WTC11 (cell line): ENCODE measurements at regions not wholly inside any gene's neighbourhood (a gene's known extent, or its start where the extent isn't known, plus 50 kb on each side); places are given as distances from the start of the nearest gene placed in this dataset.

Source experiments
- ATAC-seq: fragments of 200-7000 bp; cut with Tn5 transposase; 2 replicates; pipeline ENCODE4 v1.10.0; 2021; ENCODE audit warnings: mild to moderate bottlenecking, moderate library complexity
- CTCF ChIA-PET: fragments of 300-600 bp; sonication (Branson Sonifier 250); formaldehyde crosslinking; loops from one replicate; lab custom pipeline; 2021; ENCODE audit warnings: antibody characterized with exemption; lab: Charles Lee
- POLR2A ChIA-PET: fragments of 350-600 bp; sonication (Branson Sonifier 250); formaldehyde crosslinking; loops from one replicate; lab custom pipeline; 2021; ENCODE audit warnings: antibody characterized with exemption; lab: Charles Lee
- DNase-seq: peaks from one replicate; pipeline ENCODE4 v3.0.0; 2021; ENCODE audit warnings: low spot score
- H3K27ac Mint-ChIP-seq: 2 replicates; pipeline ENCODE4 v1.8.0; 2021; ENCODE audit warnings: mixed read lengths
- H3K27me3 Mint-ChIP-seq: 2 replicates; pipeline ENCODE4 v1.8.0; 2021; ENCODE audit warnings: low read depth, mild to moderate bottlenecking, moderate library complexity, mixed read lengths
- H3K36me3 Mint-ChIP-seq: 2 replicates; pipeline ENCODE4 v1.8.0; 2021; ENCODE audit warnings: mixed read lengths
- H3K4me1 Mint-ChIP-seq: 2 replicates; pipeline ENCODE4 v1.8.0; 2022; ENCODE audit warnings: mixed read lengths
- H3K4me3 Mint-ChIP-seq: 2 replicates; pipeline ENCODE4 v1.8.0; 2021; ENCODE audit warnings: mild to moderate bottlenecking, moderate library complexity, mixed read lengths
- H3K9me3 Mint-ChIP-seq: 2 replicates; pipeline ENCODE4 v1.8.0; 2021; ENCODE audit warnings: mixed read lengths
- ATF1 ChIP-seq: sonication (generic); formaldehyde crosslinking; IDR thresholded peaks from 2 replicates; pipeline ENCODE4 v1.8.1; 2023; ENCODE audit warnings: mild to moderate bottlenecking, moderate library complexity, missing genetic modification reagents
- CREM ChIP-seq: sonication (generic); formaldehyde crosslinking; IDR thresholded peaks from 2 replicates; pipeline ENCODE4 v1.8.1; 2022; ENCODE audit warnings: mild to moderate bottlenecking, missing genetic modification reagents, moderate library complexity
- HMGA2 ChIP-seq: fragments of 250-450 bp; sonication (Bioruptor Pico); IDR thresholded peaks from 2 replicates; pipeline ENCODE4 v1.4.0; 2021; ENCODE audit warnings: mild to moderate bottlenecking, moderate library complexity
- MXD4 ChIP-seq: fragments of 250-450 bp; sonication (Bioruptor Pico); IDR thresholded peaks from 2 replicates; pipeline ENCODE4 v1.8.0; 2021; ENCODE audit warnings: mild to moderate bottlenecking, moderate library complexity, borderline replicate concordance
- NR1H2 ChIP-seq: sonication (generic); formaldehyde crosslinking; IDR thresholded peaks from 2 replicates; pipeline ENCODE4 v1.9.0; 2021; ENCODE audit warnings: mild to moderate bottlenecking, moderate library complexity, missing genetic modification reagents
- PRRX2 ChIP-seq: fragments of 250-450 bp; sonication (Bioruptor Pico); IDR thresholded peaks from 2 replicates; pipeline ENCODE4 v1.8.0; 2021; ENCODE audit warnings: mild to moderate bottlenecking
- RELA ChIP-seq: sonication (generic); formaldehyde crosslinking; IDR thresholded peaks from 2 replicates; pipeline ENCODE4 v1.8.1; 2022; ENCODE audit warnings: missing genetic modification reagents, mild to moderate bottlenecking, borderline replicate concordance
- SMAD4 ChIP-seq: sonication (generic); formaldehyde crosslinking; IDR thresholded peaks from 2 replicates; pipeline ENCODE4 v1.8.0; 2022; ENCODE audit warnings: mild to moderate bottlenecking, missing genetic modification reagents
- SOX15 ChIP-seq: fragments of 250-450 bp; sonication (Bioruptor Pico); IDR thresholded peaks from 2 replicates; pipeline ENCODE4 v1.9.0; 2021; ENCODE audit warnings: mild to moderate bottlenecking
- ZNF138 ChIP-seq: sonication (generic); formaldehyde crosslinking; conservative IDR thresholded peaks from 2 replicates; pipeline ENCODE4 v1.8.1; 2022; ENCODE audit warnings: mild to moderate bottlenecking, moderate library complexity, missing genetic modification reagents
- ZNF396 ChIP-seq: fragments of 250-450 bp; sonication (Bioruptor Pico); IDR thresholded peaks from 2 replicates; pipeline ENCODE4 v1.8.0; 2021; ENCODE audit warnings: mild to moderate bottlenecking, moderate library complexity, borderline replicate concordance
- TF ChIP-seq, protein P1 (sequence below): sonication (generic); formaldehyde crosslinking; IDR thresholded peaks from 2 replicates; pipeline ENCODE4 v1.8.1; 2023; ENCODE audit warnings: mild to moderate bottlenecking, missing genetic modification reagents
- TF ChIP-seq, protein P2 (sequence below): sonication (generic); formaldehyde crosslinking; IDR thresholded peaks from 2 replicates; pipeline ENCODE4 v1.8.1; 2022; ENCODE audit warnings: low read depth, missing genetic modification reagents, borderline replicate concordance
- TF ChIP-seq, protein P3 (sequence below): sonication (generic); formaldehyde crosslinking; IDR thresholded peaks from 2 replicates; pipeline ENCODE4 v1.8.1; 2022; ENCODE audit warnings: mild to moderate bottlenecking, missing genetic modification reagents, moderate library complexity, borderline replicate concordance
- TF ChIP-seq, protein P4 (sequence below): fragments of 250-450 bp; sonication (Bioruptor Pico); conservative IDR thresholded peaks from 2 replicates; pipeline ENCODE4 v1.9.0; 2021; ENCODE audit warnings: mild to moderate bottlenecking
- TF ChIP-seq, protein P5 (sequence below): sonication (generic); formaldehyde crosslinking; IDR thresholded peaks from 2 replicates; pipeline ENCODE4 v1.8.1; 2023; ENCODE audit warnings: mild to moderate bottlenecking, missing genetic modification reagents, moderate library complexity
- TF ChIP-seq, protein P6 (sequence below): sonication (generic); formaldehyde crosslinking; IDR thresholded peaks from 2 replicates; pipeline ENCODE4 v1.8.1; 2023; ENCODE audit warnings: mild to moderate bottlenecking, missing genetic modification reagents, borderline replicate concordance
- TF ChIP-seq, protein P7 (sequence below): fragments of 250-450 bp; sonication (Bioruptor Pico); IDR thresholded peaks from 2 replicates; pipeline ENCODE4 v1.9.0; 2021; ENCODE audit warnings: moderate library complexity, mild to moderate bottlenecking, inconsistent platforms, borderline replicate concordance

DNA sequence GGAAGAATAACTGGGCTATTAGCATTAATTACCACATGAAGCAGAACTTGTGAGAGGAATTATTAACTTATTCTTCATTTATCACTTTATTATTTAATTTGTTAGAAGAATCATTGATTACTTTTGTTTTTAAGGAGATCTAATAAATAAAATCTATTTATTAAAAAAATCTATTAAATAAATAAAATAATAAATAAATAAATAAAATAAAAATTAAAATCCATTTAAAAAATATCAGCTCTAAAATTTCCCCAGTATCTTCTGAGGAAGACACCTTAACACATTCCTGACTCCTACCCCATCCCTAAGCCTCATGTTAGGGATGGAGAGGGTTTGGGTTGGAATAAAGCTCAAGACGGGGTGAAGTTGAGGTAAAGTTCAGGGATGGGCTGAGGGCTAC, 231.4 kb downstream of the CLIC5 start:
- Mint-ChIP-seq H3K27ac (no peak overlapping the region), H3K27me3 (no peaks in the 10 kb centered on the region), H3K4me1 (peaks cover 4% of the 10 kb centered on the region; the same call in 1 of the 2 replicates), H3K36me3 (no peaks in the 10 kb centered on the region), H3K4me3 (no peak overlapping the region), H3K9me3 (no peaks in the 10 kb centered on the region)
- ATAC-seq (no peak), DNase-seq (no peak)
- ChIA-PET POLR2A (no interaction called here), CTCF (interaction anchor here (1.4 kb wide), 1 partner anchor 138 kb away, joined by 4 read pairs; no protein-coding TSS in a partner anchor)
- TF ChIP-seq HMGA2: peak; percentile 96
- TF ChIP-seq, protein P1, sequence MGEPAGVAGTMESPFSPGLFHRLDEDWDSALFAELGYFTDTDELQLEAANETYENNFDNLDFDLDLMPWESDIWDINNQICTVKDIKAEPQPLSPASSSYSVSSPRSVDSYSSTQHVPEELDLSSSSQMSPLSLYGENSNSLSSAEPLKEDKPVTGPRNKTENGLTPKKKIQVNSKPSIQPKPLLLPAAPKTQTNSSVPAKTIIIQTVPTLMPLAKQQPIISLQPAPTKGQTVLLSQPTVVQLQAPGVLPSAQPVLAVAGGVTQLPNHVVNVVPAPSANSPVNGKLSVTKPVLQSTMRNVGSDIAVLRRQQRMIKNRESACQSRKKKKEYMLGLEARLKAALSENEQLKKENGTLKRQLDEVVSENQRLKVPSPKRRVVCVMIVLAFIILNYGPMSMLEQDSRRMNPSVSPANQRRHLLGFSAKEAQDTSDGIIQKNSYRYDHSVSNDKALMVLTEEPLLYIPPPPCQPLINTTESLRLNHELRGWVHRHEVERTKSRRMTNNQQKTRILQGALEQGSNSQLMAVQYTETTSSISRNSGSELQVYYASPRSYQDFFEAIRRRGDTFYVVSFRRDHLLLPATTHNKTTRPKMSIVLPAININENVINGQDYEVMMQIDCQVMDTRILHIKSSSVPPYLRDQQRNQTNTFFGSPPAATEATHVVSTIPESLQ (CRISPR knock-in tag): no peak

DNA sequence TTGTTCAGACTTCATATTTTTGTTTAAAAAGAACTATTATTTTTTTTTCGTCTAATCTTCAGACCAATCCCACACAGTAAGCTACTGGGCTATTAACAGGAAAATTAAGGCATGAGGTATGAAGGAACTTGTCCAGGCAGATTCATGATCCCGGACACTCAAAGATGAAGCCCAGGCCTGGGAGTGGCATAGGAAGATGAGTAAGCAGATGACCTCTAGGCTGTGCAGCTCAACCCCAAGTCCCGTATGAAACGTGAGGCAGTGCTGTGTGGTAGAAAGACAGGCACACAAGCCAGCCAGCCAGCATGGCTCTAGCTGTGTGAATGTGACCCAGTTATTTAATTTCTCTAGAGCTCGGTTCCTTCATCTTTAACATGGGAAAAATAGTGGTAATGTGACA, 231.9 kb downstream of the CLIC5 start:
- Mint-ChIP-seq H3K4me1 (peaks cover 4% of the 10 kb centered on the region; the same call in 1 of the 2 replicates), H3K36me3 (no peaks in the 10 kb centered on the region), H3K9me3 (no peaks in the 10 kb centered on the region), H3K4me3 (no peak overlapping the region), H3K27me3 (no peaks in the 10 kb centered on the region), H3K27ac (no peak overlapping the region)
- ChIA-PET CTCF (interaction anchor here (1.0 to 1.4 kb wide), 2 partner anchors 139 to 1308 kb away, joined by 4 read pairs; no protein-coding TSS in a partner anchor), POLR2A (no interaction called here)
- no peak for ATAC-seq
- DNase-seq: no peak
- TF ChIP-seq, protein P2, sequence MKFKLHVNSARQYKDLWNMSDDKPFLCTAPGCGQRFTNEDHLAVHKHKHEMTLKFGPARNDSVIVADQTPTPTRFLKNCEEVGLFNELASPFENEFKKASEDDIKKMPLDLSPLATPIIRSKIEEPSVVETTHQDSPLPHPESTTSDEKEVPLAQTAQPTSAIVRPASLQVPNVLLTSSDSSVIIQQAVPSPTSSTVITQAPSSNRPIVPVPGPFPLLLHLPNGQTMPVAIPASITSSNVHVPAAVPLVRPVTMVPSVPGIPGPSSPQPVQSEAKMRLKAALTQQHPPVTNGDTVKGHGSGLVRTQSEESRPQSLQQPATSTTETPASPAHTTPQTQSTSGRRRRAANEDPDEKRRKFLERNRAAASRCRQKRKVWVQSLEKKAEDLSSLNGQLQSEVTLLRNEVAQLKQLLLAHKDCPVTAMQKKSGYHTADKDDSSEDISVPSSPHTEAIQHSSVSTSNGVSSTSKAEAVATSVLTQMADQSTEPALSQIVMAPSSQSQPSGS (CRISPR knock-in tag): no peak
- TF ChIP-seq PRRX2: no peak
- TF ChIP-seq ZNF138 (CRISPR knock-in tag): no peak
- TF ChIP-seq, protein P3, sequence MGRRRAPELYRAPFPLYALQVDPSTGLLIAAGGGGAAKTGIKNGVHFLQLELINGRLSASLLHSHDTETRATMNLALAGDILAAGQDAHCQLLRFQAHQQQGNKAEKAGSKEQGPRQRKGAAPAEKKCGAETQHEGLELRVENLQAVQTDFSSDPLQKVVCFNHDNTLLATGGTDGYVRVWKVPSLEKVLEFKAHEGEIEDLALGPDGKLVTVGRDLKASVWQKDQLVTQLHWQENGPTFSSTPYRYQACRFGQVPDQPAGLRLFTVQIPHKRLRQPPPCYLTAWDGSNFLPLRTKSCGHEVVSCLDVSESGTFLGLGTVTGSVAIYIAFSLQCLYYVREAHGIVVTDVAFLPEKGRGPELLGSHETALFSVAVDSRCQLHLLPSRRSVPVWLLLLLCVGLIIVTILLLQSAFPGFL: no peak
- TF ChIP-seq, protein P4, sequence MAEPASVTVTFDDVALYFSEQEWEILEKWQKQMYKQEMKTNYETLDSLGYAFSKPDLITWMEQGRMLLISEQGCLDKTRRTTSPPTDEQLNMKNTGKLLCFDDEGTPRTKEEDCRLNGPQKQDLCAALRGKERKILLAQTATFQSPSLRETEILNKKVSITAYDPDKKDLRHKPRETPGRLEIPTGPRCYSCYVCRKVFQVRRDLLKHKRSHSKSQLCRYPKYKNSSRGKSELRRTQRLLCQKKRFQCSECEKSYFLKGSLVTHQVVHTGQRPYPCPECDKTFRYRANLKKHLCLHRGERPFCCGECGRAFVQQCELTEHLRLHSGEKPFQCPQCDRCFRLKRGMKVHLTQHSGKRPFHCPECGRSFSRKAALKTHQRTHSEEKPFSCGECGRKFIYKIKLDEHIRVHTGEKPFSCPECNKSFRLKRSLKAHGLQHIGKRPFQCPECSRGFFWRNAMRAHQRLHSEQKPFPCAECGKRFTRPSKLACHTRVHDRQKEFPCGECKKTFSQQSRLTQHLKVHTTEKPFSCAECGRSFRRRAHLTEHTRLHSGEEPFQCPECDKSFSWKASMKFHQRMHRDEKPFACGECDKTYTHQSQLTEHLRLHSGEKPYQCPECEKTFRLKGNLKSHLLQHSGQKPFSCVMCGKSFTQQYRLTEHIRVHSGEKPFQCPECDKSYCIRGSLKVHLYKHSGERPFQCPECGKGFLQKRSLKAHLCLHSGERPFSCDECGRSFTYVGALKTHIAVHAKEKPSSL (CRISPR knock-in tag): no peak
- TF ChIP-seq CREM (CRISPR knock-in tag): no peak
- no peak for TF ChIP-seq SMAD4 (CRISPR knock-in tag)
- TF ChIP-seq ATF1 (CRISPR knock-in tag): no peak
- no peak for TF ChIP-seq NR1H2 (CRISPR knock-in tag)
- TF ChIP-seq, protein P5, sequence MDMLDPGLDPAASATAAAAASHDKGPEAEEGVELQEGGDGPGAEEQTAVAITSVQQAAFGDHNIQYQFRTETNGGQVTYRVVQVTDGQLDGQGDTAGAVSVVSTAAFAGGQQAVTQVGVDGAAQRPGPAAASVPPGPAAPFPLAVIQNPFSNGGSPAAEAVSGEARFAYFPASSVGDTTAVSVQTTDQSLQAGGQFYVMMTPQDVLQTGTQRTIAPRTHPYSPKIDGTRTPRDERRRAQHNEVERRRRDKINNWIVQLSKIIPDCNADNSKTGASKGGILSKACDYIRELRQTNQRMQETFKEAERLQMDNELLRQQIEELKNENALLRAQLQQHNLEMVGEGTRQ: no peak
- TF ChIP-seq, protein P6, sequence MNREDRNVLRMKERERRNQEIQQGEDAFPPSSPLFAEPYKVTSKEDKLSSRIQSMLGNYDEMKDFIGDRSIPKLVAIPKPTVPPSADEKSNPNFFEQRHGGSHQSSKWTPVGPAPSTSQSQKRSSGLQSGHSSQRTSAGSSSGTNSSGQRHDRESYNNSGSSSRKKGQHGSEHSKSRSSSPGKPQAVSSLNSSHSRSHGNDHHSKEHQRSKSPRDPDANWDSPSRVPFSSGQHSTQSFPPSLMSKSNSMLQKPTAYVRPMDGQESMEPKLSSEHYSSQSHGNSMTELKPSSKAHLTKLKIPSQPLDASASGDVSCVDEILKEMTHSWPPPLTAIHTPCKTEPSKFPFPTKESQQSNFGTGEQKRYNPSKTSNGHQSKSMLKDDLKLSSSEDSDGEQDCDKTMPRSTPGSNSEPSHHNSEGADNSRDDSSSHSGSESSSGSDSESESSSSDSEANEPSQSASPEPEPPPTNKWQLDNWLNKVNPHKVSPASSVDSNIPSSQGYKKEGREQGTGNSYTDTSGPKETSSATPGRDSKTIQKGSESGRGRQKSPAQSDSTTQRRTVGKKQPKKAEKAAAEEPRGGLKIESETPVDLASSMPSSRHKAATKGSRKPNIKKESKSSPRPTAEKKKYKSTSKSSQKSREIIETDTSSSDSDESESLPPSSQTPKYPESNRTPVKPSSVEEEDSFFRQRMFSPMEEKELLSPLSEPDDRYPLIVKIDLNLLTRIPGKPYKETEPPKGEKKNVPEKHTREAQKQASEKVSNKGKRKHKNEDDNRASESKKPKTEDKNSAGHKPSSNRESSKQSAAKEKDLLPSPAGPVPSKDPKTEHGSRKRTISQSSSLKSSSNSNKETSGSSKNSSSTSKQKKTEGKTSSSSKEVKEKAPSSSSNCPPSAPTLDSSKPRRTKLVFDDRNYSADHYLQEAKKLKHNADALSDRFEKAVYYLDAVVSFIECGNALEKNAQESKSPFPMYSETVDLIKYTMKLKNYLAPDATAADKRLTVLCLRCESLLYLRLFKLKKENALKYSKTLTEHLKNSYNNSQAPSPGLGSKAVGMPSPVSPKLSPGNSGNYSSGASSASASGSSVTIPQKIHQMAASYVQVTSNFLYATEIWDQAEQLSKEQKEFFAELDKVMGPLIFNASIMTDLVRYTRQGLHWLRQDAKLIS (CRISPR knock-in tag): no peak
- TF ChIP-seq, protein P7, sequence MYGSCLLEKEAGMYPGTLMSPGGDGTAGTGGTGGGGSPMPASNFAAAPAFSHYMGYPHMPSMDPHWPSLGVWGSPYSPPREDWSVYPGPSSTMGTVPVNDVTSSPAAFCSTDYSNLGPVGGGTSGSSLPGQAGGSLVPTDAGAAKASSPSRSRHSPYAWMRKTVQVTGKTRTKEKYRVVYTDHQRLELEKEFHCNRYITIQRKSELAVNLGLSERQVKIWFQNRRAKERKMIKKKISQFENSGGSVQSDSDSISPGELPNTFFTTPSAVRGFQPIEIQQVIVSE: no peak
- TF ChIP-seq SOX15: no peak
- no peak for TF ChIP-seq ZNF396 (CRISPR knock-in tag)
- TF ChIP-seq RELA (CRISPR knock-in tag): no peak
- no peak for TF ChIP-seq MXD4 (CRISPR knock-in tag)
